ENCODE measurements at regions not wholly inside any gene's neighbourhood (a gene's known extent, or its start where the extent isn't known, plus 50 kb on each side); places are given as distances from the start of the nearest gene placed in this dataset.

DNA sequence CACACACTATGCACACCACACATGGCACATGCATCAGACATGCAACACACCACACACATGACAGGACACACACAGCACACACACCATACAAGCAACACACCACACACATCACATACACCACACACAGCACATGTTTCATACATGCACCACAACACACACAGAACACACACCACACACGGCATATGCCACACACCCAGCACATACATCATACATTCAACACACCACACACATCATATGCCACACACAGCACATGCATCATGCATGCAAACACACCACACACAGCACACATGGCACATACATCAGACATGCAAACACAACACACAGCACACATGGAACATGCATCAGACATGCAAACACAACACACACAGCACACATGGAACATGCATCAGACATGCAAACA lies 80.7 kb upstream of the LRPAP1 start:
- Histone ChIP-seq H3K36me3 (replicated peaks in 1 of 2; ENCODE audit: control insufficient read depth in 1 of 2, insufficient read depth in 2 of 2, low read length in 1 of 2) (no peaks in the 10 kb centered on the region), H3K27ac (ENCODE audit: low read depth in 2 of 2, low read length in 1 of 2) (peak overlapping the region in 1 of 2 experiments; percentile 7; a peak in 1 of 4 replicates), H3K79me2 (ENCODE audit: insufficient read depth) (no peaks in the 10 kb centered on the region), H3K4me2 (no peak overlapping the region), H3K27me3 (ENCODE audit: insufficient read depth) (no peaks in the 10 kb centered on the region), H2AFZ (ENCODE audit: low read depth) (no peak overlapping the region), H3K9me2 (no peaks in the 10 kb centered on the region), H3K4me1 (ENCODE audit: control insufficient read depth in 1 of 2, insufficient read depth in 2 of 2, low read depth in 1 of 2, low read length in 1 of 2) (peaks cover 0 to 49% of the 10 kb centered on the region in 2 experiments; a peak in 1 of 4 replicates), H3F3A (replicated peaks; ENCODE audit: insufficient read depth) (no peaks in the 10 kb centered on the region), H3K9me3 (no peaks in the 10 kb centered on the region), H3K9ac (no peak overlapping the region), H4K20me1 (ENCODE audit: insufficient read depth) (no peaks in the 10 kb centered on the region), H3K4me3 (ENCODE audit: low read depth in 2 of 2, low read length in 1 of 2) (no peak overlapping the region)
- POLR2A ChIA-PET: no interaction called here
- CTCF ChIA-PET: interaction anchor here (0.5 kb wide), 1 partner anchor 92 kb away, joined by 3 read pairs; no protein-coding TSS in a partner anchor
- no peak for DNase-seq
- WGBS (ENCODE audit: low lambda C conversion rate): 23% methylated on average over 1 of the region's 1 CpG
- TF ChIP-seq, protein P1, sequence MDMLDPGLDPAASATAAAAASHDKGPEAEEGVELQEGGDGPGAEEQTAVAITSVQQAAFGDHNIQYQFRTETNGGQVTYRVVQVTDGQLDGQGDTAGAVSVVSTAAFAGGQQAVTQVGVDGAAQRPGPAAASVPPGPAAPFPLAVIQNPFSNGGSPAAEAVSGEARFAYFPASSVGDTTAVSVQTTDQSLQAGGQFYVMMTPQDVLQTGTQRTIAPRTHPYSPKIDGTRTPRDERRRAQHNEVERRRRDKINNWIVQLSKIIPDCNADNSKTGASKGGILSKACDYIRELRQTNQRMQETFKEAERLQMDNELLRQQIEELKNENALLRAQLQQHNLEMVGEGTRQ (IDR thresholded peaks at IDR 0.05; ENCODE audit: borderline replicate concordance, low read depth, low read length): no peak
- TF ChIP-seq FOXM1 (IDR thresholded peaks at IDR 0.05; ENCODE audit: low read depth): no peak
- no peak for TF ChIP-seq RXRA (IDR thresholded peaks at IDR 0.05; ENCODE audit: borderline replicate concordance, low read depth)
- TF ChIP-seq EP300 (IDR thresholded peaks at IDR 0.05; ENCODE audit: borderline replicate concordance in 1 of 2, low read depth in 1 of 2, low read length in 1 of 2): no peak
- TF ChIP-seq RCOR1 (IDR thresholded peaks at IDR 0.05; ENCODE audit: low read length): no peak
- no peak for TF ChIP-seq SMC3 (IDR thresholded peaks at IDR 0.05; ENCODE audit: low read depth, low read length)
- no peak for TF ChIP-seq CHD2 (IDR thresholded peaks at IDR 0.05; ENCODE audit: low read length, partially characterized antibody)
- TF ChIP-seq TCF12 (IDR thresholded peaks at IDR 0.05): no peak
- TF ChIP-seq TAF1 (IDR thresholded peaks at IDR 0.05; ENCODE audit: borderline replicate concordance, low read depth, low read length): no peak
- TF ChIP-seq JUND (IDR thresholded peaks at IDR 0.05): no peak
- TF ChIP-seq YY1 (IDR thresholded peaks at IDR 0.05; ENCODE audit: low read depth): no peak
- TF ChIP-seq IRF3 (IDR thresholded peaks at IDR 0.05; ENCODE audit: low read depth, low read length): no peak
- no peak for TF ChIP-seq MXI1 (IDR thresholded peaks at IDR 0.05; ENCODE audit: low read depth, low read length)
- TF ChIP-seq, protein P2, sequence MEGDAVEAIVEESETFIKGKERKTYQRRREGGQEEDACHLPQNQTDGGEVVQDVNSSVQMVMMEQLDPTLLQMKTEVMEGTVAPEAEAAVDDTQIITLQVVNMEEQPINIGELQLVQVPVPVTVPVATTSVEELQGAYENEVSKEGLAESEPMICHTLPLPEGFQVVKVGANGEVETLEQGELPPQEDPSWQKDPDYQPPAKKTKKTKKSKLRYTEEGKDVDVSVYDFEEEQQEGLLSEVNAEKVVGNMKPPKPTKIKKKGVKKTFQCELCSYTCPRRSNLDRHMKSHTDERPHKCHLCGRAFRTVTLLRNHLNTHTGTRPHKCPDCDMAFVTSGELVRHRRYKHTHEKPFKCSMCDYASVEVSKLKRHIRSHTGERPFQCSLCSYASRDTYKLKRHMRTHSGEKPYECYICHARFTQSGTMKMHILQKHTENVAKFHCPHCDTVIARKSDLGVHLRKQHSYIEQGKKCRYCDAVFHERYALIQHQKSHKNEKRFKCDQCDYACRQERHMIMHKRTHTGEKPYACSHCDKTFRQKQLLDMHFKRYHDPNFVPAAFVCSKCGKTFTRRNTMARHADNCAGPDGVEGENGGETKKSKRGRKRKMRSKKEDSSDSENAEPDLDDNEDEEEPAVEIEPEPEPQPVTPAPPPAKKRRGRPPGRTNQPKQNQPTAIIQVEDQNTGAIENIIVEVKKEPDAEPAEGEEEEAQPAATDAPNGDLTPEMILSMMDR (IDR thresholded peaks at IDR 0.05): no peak
- TF ChIP-seq GATA2 (CRISPR knock-in tag; IDR thresholded peaks at IDR 0.05): no peak
- TF ChIP-seq FOXJ3 (CRISPR knock-in tag; IDR thresholded peaks at IDR 0.05): no peak
- no peak for TF ChIP-seq USF1 (IDR thresholded peaks at IDR 0.05; ENCODE audit: borderline replicate concordance, low read depth)
